ENCODE measurements at regions not wholly inside any gene's neighbourhood (a gene's known extent, or its start where the extent isn't known, plus 50 kb on each side); places are given as distances from the start of the nearest gene placed in this dataset.

GRCh38 chr18:56278421-56279003 lies 359.9 kb downstream of the TXNL1 start (continued):
- TF ChIP-seq CHD4 (IDR thresholded peaks at IDR 0.05; ENCODE audit: borderline replicate concordance) (no peak), ZSCAN20 (CRISPR knock-in tag; IDR thresholded peaks at IDR 0.05) (no peak), FOSL2 (IDR thresholded peaks at IDR 0.05) (no peak), FOSL2 (CRISPR knock-in tag; IDR thresholded peaks at IDR 0.05) (no peak)

- WGBS (ENCODE audit: missing lambda C conversion rate) = 12% methylated on average over 3 of the region's 3 CpGs
- POLR2A ChIA-PET = no interaction called here
- CTCF ChIA-PET = interaction anchor here (0.8 to 0.9 kb wide), 2 partner anchors 9 to 66 kb away, joined by 3 read pairs; no protein-coding TSS in a partner anchor
- ATAC-seq (no peak), DNase-seq (ENCODE audit: low read depth in 1 of 2, low spot score in 1 of 2) (no peak), FAIRE-seq (no peak)
- Histone ChIP-seq H3K4me1 (no peaks in the 10 kb centered on the region), H3K27ac (no peak overlapping the region), H3K4me3 (no peak overlapping the region), H3K9me3 (no peaks in the 10 kb centered on the region), H3K4me2 (no peak overlapping the region)
- TF ChIP-seq E2F6 (IDR thresholded peaks at IDR 0.05; ENCODE audit: borderline replicate concordance, low read depth) (no peak), PBX3 (IDR thresholded peaks at IDR 0.05) (no peak), HES2 (IDR thresholded peaks at IDR 0.05) (no peak)
Measured at GRCh38 chr18:56276466-56276865, 361.9 kb downstream of the TXNL1 start.

GRCh38 chr18:56273541-56274219 lies 364.7 kb downstream of the TXNL1 start:
- TF ChIP-seq SREBF2 (IDR thresholded peaks at IDR 0.05) (no peak), REST (IDR thresholded peaks at IDR 0.05) (no peak), ZFP36 (IDR thresholded peaks at IDR 0.05; ENCODE audit: borderline replicate concordance, partially characterized antibody) (no peak), RNF2 (IDR thresholded peaks at IDR 0.05; ENCODE audit: borderline replicate concordance, low read depth) (no peak), HDAC2 (IDR thresholded peaks at IDR 0.05) (no peak), HOXA7 (CRISPR knock-in tag; IDR thresholded peaks at IDR 0.05) (no peak), JUNB (IDR thresholded peaks at IDR 0.05) (no peak), BHLHE40 (IDR thresholded peaks at IDR 0.05; ENCODE audit: low read depth, low read length) (no peak), NPAS2 (CRISPR knock-in tag; IDR thresholded peaks at IDR 0.05; ENCODE audit: borderline replicate concordance) (no peak), ATOH8 (CRISPR knock-in tag; IDR thresholded peaks at IDR 0.05; ENCODE audit: low read depth) (no peak), KDM1A (IDR thresholded peaks at IDR 0.05; ENCODE audit: low read depth) (no peak), NR3C1 (IDR thresholded peaks at IDR 0.05) (no peak), MAX (IDR thresholded peaks at IDR 0.05) (no peak), HES2 (IDR thresholded peaks at IDR 0.05) (no peak), SMC3 (IDR thresholded peaks at IDR 0.05) (no peak), RARB (CRISPR knock-in tag; IDR thresholded peaks at IDR 0.05) (no peak), ESRRA (IDR thresholded peaks at IDR 0.05; ENCODE audit: borderline replicate concordance, low read length) (no peak), CHD2 (IDR thresholded peaks at IDR 0.05; ENCODE audit: low read length, partially characterized antibody) (no peak), HOXB5 (CRISPR knock-in tag; IDR thresholded peaks at IDR 0.05) (no peak), HEYL (CRISPR knock-in tag; IDR thresholded peaks at IDR 0.05) (no peak)
- Histone ChIP-seq H3K27ac (no peak overlapping the region), H3K4me2 (no peak overlapping the region), H3K4me3 (no peak overlapping the region), H3K9me3 (no peaks in the 10 kb centered on the region), H3K4me1 (no peaks in the 10 kb centered on the region)
- DNase-seq (ENCODE audit: low read depth in 1 of 2, low spot score in 1 of 2) (no peak), FAIRE-seq (no peak), ATAC-seq (no peak)
- POLR2A ChIA-PET = no interaction called here
- CTCF ChIA-PET = interaction anchor here (0.5 kb wide), 1 partner anchor 21 kb away, joined by 3 read pairs; no protein-coding TSS in a partner anchor
- WGBS (ENCODE audit: missing lambda C conversion rate) = 15% methylated on average over 1 of the region's 1 CpG
